ENCODE measurements at regions not wholly inside any gene's neighbourhood (a gene's known extent, or its start where the extent isn't known, plus 50 kb on each side); places are given as distances from the start of the nearest gene placed in this dataset.

DNA sequence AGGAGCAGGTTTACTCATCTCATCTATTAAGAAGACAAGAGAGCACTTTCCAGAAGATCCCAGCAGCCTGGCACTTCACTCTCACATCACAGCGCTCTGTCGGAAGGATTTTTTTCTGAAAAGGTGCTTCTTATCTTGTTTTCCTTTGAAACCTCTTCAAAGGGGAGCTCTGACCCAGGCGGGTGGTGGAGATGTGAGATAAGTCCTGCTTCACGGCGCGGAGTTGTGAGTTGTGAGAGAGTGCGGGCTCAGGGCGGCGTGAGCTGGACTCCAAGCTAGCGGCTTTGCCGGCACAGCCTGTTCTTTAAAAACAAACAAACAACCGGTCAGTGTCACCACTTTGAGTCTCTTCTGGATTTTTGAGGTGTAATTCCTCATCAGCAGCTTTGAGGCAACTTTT is 169.0 kb upstream of the ARGLU1 start:
- ATAC-seq, result no peak
- H3K27ac Mint-ChIP-seq, result no peak overlapping the region

GRCh38 chr13:106734198-106734597 is 166.3 kb upstream of the ARGLU1 start:
- Mint-ChIP-seq H3K36me3 (peaks cover 12% of the 10 kb centered on the region), H3K27me3 (ENCODE audit: low read depth) (no peaks in the 10 kb centered on the region), H3K4me3 (no peak overlapping the region), H3K27ac (no peak overlapping the region), H3K9me3 (peaks cover 21% of the 10 kb centered on the region), H3K4me1 (peaks cover 10% of the 10 kb centered on the region)
- ATAC-seq, result no peak
- ChIA-PET CTCF (no interaction called here), POLR2A (no interaction called here)
- no peak for DNase-seq (ENCODE audit: low spot score)
- TF ChIP-seq, protein P1, sequence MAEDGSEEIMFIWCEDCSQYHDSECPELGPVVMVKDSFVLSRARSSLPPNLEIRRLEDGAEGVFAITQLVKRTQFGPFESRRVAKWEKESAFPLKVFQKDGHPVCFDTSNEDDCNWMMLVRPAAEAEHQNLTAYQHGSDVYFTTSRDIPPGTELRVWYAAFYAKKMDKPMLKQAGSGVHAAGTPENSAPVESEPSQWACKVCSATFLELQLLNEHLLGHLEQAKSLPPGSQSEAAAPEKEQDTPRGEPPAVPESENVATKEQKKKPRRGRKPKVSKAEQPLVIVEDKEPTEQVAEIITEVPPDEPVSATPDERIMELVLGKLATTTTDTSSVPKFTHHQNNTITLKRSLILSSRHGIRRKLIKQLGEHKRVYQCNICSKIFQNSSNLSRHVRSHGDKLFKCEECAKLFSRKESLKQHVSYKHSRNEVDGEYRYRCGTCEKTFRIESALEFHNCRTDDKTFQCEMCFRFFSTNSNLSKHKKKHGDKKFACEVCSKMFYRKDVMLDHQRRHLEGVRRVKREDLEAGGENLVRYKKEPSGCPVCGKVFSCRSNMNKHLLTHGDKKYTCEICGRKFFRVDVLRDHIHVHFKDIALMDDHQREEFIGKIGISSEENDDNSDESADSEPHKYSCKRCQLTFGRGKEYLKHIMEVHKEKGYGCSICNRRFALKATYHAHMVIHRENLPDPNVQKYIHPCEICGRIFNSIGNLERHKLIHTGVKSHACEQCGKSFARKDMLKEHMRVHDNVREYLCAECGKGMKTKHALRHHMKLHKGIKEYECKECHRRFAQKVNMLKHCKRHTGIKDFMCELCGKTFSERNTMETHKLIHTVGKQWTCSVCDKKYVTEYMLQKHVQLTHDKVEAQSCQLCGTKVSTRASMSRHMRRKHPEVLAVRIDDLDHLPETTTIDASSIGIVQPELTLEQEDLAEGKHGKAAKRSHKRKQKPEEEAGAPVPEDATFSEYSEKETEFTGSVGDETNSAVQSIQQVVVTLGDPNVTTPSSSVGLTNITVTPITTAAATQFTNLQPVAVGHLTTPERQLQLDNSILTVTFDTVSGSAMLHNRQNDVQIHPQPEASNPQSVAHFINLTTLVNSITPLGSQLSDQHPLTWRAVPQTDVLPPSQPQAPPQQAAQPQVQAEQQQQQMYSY (CRISPR knock-in tag; IDR thresholded peaks at IDR 0.05), result no peak
- TF ChIP-seq PRRX2 (CRISPR knock-in tag; IDR thresholded peaks at IDR 0.05), result no peak
- TF ChIP-seq ATF6 (CRISPR knock-in tag; IDR thresholded peaks at IDR 0.05), result no peak
- no peak for TF ChIP-seq MXD4 (CRISPR knock-in tag; IDR thresholded peaks at IDR 0.05; ENCODE audit: borderline replicate concordance)

More for the DNA sequence above, 169.0 kb upstream of the ARGLU1 start:
- Mint-ChIP-seq H3K4me3 (no peak overlapping the region), H3K4me1 (peaks cover 10% of the 10 kb centered on the region), H3K27me3 (ENCODE audit: low read depth) (no peaks in the 10 kb centered on the region), H3K36me3 (peaks cover 12% of the 10 kb centered on the region), H3K9me3 (peaks cover 21% of the 10 kb centered on the region)
- ChIA-PET POLR2A (no interaction called here), CTCF (no interaction called here)
- no peak for DNase-seq (ENCODE audit: low spot score)
- no peak for TF ChIP-seq ZNF232 (CRISPR knock-in tag; IDR thresholded peaks at IDR 0.05)
- no peak for TF ChIP-seq IRF1 (CRISPR knock-in tag; IDR thresholded peaks at IDR 0.05)
- no peak for TF ChIP-seq TCF7 (CRISPR knock-in tag; IDR thresholded peaks at IDR 0.05; ENCODE audit: low read depth)
- TF ChIP-seq FOXP4 (CRISPR knock-in tag; IDR thresholded peaks at IDR 0.05), result no peak
- TF ChIP-seq, protein P2, sequence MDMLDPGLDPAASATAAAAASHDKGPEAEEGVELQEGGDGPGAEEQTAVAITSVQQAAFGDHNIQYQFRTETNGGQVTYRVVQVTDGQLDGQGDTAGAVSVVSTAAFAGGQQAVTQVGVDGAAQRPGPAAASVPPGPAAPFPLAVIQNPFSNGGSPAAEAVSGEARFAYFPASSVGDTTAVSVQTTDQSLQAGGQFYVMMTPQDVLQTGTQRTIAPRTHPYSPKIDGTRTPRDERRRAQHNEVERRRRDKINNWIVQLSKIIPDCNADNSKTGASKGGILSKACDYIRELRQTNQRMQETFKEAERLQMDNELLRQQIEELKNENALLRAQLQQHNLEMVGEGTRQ (CRISPR knock-in tag; IDR thresholded peaks at IDR 0.05), result no peak
- no peak for TF ChIP-seq CBFB (CRISPR knock-in tag; IDR thresholded peaks at IDR 0.05; ENCODE audit: low read depth)
- TF ChIP-seq ZNF263 (CRISPR knock-in tag; IDR thresholded peaks at IDR 0.05; ENCODE audit: low read depth), result no peak
- TF ChIP-seq ESRRA (CRISPR knock-in tag; IDR thresholded peaks at IDR 0.05; ENCODE audit: borderline replicate concordance), result no peak
- TF ChIP-seq FOXJ3 (CRISPR knock-in tag; IDR thresholded peaks at IDR 0.05; ENCODE audit: borderline replicate concordance), result no peak
- no peak for TF ChIP-seq CDX4 (CRISPR knock-in tag; IDR thresholded peaks at IDR 0.05; ENCODE audit: borderline replicate concordance)
- no peak for TF ChIP-seq ZBTB43 (CRISPR knock-in tag; IDR thresholded peaks at IDR 0.05)
- no peak for TF ChIP-seq EMX1 (CRISPR knock-in tag; IDR thresholded peaks at IDR 0.05)
- no peak for TF ChIP-seq PRRX2 (CRISPR knock-in tag; IDR thresholded peaks at IDR 0.05)
- no peak for TF ChIP-seq FOXP1 (CRISPR knock-in tag; IDR thresholded peaks at IDR 0.05; ENCODE audit: borderline replicate concordance)
